ENCODE measurements at regions not wholly inside any gene's neighbourhood (a gene's known extent, or its start where the extent isn't known, plus 50 kb on each side); places are given as distances from the start of the nearest gene placed in this dataset.

GRCh38 chr6:137277971-137278637 lies 58.9 kb upstream of the IFNGR1 start:
- TF ChIP-seq ARNT (IDR thresholded peaks at IDR 0.05) = no peak
- no peak for TF ChIP-seq TARDBP (IDR thresholded peaks at IDR 0.05)
- no peak for TF ChIP-seq FOXM1 (IDR thresholded peaks at IDR 0.05; ENCODE audit: borderline replicate concordance)
- TF ChIP-seq SP1 (IDR thresholded peaks at IDR 0.05) = no peak
- no peak for TF ChIP-seq HDGF (IDR thresholded peaks at IDR 0.05; ENCODE audit: borderline replicate concordance)
- TF ChIP-seq L3MBTL2 (conservative IDR thresholded peaks at IDR 0.05) = peak; percentile 40; the same call in 1 of the 2 replicates
- no peak for TF ChIP-seq NFRKB (IDR thresholded peaks at IDR 0.05)
- TF ChIP-seq BHLHE40 (IDR thresholded peaks at IDR 0.05; ENCODE audit: borderline replicate concordance) = no peak
- TF ChIP-seq ELF4 (IDR thresholded peaks at IDR 0.05) = no peak
- TF ChIP-seq FOXA1 (IDR thresholded peaks at IDR 0.05) = peak; percentile 74
- no peak for TF ChIP-seq FOXK2 (IDR thresholded peaks at IDR 0.05)
- no peak for TF ChIP-seq SUZ12 (IDR thresholded peaks at IDR 0.05)

Measured in HEK293T (cell line).